Astrocyte of the hippocampus (primary cell): ENCODE measurements at regions not wholly inside any gene's neighbourhood (a gene's known extent, or its start where the extent isn't known, plus 50 kb on each side); places are given as distances from the start of the nearest gene placed in this dataset.

ENCODE experiments used
- DNase-seq: peaks from one replicate; pipeline ENCODE4 v3.0.0; 2011; ENCODE audit warnings: low read depth, low spot score

DNA sequence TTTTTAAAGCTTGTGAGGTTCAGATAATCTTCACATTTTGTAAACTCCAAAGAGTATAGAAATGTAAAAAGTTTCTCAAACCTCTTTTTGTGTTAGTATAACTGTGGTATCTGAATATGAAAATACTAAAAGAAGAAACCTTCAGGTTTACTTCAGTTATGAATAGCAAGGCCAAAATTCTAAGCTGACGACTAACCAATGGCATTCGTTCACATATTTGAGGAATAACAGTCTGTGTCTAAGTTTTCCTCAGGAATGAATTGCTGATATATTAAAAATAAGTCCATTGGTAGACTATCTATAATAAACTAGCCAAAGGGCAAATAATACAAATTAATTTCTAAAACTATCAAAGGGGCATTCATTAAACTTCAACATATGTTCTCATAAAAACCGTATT, 206.0 kb downstream of the CXCL12 start:
- DNase-seq: no peak

DNA sequence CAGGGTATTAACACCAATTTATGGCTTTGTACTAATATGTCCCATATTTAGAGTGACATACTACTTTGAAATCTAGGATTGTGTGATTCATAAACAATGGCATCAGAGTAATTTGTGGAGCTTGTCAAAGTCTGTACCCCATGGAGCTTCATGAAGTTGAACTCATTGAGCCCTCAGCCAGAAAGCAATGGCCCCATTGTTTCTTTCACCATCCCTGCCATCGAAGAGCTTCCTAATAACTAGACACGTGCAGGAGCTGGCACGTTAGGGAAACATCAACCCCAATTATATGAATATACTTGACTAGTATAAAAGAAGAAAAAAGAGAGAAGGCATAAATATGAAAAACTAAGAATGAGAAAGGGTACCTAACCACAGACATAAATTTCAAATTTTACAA, 206.6 kb downstream of the CXCL12 start:
- no peak for DNase-seq

DNA sequence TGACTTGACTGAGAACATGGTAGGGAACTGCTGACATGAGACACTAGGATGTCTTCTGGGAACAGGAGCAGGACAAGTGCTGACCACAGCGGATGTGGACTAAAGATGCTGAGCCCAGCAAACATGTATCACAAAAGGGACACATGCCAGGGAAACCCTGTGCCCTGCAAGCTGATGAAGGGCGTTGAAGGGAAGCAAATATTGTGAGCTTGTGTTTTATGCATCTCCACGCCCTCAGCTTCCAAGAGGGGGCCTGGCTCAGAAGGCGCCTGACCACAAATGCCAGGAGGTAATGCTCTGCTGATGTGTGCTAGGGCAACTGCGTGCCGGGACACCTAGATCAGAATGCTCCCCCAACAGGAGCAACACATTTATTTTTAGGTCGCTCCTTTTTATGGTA, 207.3 kb downstream of the CXCL12 start:
- no peak for DNase-seq

DNA sequence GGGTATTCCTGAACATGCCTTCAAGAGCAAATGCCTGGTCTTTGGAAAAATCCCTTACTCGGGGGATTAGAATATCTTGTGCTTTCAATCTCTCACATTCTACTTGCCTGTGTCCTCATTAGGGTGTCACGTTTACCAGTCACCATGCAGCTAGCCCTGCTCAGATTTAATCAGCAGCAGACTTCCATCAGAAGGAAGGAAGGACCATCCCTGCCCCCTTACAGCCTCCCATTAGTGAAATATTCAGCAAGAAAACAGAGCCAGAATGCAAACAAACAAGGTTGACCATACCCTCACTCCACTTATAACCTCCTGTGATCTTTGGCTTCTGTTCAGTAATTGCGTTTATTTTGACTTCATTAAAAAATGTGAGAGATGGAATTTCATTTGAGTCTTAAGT, 208.6 kb downstream of the CXCL12 start:
- DNase-seq: no peak

DNA sequence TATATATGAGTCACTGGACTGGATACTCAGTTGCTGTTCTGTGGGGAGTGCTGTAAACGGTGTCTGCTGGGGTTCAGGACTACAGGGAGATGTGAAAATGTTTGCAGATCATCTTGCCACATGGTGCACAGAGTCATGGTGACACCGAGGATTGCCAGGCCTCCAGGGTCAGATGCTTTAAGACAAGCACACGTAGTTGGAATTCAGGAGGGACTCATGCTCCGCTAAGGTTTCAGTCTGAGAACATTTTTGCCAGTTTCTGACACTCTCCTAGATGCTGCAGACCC, 211.3 kb downstream of the CXCL12 start:
- DNase-seq: no peak

DNA sequence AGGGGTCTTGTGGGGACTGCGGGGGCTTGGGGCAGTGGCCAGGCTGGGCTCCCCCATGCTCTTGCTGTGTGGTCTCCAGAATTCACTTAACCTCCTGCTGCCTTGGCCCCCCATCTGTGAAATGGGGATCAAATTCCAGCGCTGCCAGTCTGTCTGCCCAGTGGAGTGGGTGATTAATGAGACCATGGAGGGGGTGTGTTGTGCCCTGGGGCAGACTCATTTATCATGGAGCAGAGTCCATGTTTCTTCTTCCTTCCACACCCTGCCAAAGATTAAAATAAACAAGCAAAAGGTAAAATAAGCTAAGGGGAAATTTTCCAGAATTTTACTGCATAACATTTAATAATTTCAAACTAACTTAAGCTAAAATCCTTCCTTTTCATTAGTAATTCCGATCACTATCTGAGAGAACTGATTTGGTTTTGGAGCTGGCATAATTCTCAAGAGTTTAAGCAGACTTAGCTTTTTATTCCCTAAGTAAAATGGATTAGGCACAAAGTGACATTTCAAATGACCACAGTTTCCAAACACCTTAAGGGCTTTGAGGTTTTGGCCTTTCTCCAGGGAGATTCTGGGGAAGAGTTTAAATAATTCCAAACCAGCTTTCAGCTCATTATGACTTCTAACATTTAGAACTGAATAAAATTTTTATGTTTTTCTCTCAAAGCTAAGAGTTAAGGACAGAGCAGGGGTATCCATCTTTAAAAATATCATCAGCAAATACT, 211.9 kb downstream of the CXCL12 start:
- DNase-seq: peak; percentile 52

DNA sequence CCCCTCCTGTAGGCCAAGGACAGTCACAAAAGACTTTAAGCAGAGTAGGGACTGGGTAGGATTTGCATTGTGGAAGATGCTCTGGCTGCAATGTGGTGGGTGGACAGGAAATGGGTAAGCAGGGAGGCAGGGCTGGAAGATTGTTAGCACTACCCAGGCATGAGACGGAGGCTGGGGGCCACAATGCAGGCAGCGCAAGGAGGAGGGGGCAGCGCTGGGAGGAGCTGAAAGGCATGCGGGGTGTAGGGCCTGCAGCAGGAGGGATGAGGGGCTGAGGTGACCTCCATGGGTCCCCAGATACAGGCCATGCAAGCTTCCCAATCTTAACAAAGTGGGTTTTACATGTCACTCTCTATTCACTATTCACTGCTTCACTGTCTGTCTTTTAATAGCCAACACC, 213.1 kb downstream of the CXCL12 start:
- DNase-seq: no peak

DNA sequence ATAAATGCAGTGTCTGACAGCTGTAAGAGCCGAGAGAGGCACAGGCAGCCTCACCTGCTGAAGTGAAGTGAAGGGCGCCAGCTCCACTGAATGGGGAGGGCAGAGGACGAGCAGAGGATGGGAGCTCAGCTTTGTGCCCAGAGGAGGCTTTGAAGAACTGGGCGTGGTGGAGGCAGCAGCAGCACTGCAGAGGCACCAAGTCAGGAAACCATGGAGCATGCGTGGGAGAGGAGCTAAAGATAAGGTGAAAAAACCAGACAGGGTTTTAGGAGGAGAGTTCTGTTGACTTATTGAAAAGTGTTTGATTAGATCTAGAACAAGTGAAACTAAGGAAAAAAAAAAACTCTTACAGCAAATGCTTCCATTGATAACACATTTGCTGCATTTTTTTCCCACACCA, 216.4 kb downstream of the CXCL12 start:
- DNase-seq: no peak

DNA sequence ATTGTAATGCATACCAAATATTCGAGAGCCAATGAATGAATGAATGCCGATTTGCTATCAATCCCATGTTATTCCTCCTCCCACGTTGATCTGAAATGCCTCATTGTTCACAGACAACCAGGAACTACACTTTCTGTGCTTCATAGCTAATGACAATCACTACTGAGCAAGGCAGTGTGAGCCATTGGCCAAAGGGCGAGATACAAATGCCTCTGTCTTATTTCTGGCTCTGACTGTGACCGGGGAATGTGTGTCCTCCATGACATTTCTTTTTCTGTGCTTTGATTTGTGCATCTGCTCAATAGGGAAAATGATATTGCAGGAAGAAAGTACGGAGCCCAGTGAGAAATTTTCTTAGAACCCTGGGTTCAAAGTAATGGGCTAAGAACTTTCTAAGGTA, 217.1 kb downstream of the CXCL12 start:
- DNase-seq: no peak

DNA sequence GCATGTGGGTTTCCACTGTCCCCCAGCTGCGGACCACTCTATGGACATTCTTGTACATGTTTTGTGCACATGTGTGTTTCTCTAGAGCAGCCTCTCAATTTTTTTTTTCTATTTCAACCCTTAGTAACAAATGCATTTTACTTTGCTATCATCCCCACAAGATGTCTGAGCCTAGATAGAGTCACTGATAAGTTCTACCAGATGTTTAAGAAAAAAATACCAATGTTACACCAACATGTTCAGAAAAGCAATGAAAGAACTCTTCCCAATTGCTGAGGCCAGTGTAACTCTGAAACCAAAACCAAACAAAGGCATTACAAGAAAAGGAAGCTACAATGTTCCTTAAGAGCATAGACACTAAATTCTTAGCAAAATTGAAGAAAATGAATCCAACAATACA, 218.5 kb downstream of the CXCL12 start:
- no peak for DNase-seq

DNA sequence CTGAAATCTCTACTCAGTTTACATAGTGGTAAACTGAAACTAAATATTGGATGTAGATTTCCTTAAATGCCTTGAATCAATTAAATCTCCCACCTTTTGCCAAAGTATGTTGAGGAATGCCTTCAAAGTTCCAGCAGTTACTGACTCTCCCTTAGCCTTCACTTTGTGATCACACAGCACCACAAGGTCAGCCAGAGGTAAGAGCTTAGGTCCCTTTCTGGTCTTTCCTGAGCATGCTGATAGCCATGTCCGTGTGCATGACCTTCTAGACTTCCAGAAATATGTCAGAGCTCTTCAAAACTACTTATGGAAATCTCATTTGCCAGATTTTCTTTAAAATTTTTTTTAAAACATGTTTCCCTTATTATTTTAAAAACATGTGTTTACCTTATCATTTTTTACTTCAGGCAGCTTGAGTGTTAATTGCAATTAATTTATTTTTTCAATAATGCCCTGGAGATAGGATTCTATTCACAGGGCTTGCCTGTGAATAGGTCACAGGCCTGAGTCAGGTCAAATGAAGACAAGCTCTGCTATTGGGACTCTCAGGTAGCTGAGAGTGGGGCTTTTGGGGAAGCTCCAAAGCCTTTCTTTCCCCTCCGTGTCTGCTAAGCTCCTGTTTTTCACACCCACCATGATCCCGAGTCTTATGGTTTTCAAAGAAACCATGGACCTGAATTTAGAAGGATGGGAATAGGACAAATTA, 220.5 kb downstream of the CXCL12 start:
- no peak for DNase-seq

DNA sequence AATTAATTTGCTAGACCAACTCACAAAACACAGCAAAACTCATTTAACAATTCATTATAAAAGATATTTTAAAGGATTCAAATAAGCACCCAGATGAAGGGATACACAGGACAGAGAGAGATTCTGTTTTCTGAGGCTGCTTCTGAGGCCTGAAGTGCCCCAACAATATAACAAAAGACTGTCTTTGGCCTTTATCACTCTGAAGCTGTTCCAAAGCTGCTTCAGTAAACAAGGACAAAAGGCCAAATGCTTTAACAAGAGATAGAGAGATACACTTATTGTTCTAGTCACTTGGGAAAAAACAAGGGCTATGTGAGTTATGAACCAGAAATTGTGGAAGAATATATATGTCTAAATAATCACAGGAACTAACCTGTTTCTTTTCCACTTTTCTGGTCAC, 223.7 kb downstream of the CXCL12 start:
- DNase-seq: no peak

DNA sequence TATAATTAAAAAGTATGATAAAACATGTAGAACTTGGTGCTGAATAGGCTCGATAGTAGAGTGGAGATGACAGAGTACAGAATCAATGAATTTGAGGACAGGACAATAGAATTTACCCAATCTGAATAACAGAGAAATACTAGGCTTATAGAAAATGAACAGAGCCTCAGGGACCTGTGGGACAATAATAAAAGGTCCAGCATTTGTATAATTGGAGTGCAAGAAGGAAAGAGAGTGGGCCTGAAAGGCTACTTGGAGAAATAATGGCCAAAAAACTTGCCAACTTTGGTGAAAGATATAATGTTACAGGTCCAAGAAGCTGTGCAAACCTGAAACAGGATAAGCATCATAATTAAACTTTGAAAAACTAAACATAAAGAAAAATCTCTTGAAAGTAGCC, 227.3 kb downstream of the CXCL12 start:
- no peak for DNase-seq

DNA sequence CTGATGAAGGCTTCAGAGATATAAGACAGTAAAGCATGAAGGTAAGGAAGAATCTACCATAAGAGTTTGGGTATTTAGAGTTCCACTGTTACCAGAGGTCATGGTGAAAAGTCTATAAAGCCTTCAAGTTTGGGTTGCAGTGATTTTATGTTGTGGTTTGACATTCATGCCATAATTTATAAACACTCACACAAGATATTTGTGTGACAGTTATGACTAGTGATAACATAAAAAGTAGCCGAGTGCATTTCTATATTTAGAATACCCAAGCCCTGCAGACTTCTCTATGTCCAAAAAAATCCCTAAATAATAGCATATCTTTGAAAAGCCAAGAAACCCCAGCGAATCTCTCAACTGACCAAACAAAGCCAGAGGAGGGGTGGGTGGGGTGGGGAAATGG, 229.9 kb downstream of the CXCL12 start:
- no peak for DNase-seq

DNA sequence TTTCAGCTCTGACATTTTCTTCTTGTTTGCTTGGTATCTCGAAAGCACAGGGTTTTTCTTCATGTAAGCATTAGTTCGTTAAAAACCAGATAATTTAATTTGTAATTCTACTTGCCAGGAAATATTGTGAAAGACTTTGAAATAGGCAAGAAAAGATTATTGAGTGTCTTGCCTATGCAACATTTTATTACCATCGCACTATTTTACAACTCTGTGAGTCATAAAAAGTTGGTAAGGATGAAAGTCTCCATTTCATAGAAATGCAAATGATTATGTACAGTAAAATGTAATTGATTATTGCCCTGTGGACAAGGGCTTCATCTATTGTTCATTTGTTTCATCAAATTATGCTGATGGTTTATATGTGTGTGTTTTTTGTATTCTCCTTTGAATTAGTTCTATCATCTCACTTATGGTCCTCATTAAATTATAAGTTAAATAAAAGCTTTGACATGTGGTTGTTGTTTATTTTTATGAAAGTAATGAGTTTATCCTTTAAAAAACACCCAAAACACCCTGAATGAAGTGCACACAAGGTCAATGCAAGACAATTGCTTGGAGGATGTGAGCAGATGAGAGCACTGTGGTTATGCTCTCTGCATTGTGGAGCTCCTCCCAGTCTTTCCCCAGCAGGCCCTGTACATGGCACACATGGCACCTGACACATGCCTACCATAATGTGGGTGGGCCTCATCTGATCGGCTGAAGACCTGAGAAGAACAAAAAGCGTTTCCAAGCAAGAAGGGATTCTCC, 230.8 kb downstream of the CXCL12 start:
- no peak for DNase-seq

DNA sequence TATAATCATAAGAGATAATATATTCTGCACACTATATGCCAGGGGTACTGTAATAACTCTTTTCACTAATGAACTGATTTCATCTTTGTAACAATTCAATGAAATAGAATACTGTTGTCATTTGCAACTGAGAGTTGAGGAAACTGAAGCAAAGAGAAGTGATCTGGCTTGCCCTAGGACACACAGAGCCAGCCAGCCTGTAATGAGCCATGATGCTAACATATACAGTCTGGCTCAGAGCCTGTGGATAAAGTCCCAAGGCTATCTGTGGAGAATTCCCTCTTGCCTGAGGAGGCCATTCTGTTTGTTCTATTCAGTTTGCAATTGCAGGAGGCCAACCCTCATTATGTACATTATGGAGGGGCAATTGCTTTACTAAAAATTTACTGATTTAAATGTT, 241.3 kb downstream of the CXCL12 start:
- peak; percentile 25 for DNase-seq

DNA sequence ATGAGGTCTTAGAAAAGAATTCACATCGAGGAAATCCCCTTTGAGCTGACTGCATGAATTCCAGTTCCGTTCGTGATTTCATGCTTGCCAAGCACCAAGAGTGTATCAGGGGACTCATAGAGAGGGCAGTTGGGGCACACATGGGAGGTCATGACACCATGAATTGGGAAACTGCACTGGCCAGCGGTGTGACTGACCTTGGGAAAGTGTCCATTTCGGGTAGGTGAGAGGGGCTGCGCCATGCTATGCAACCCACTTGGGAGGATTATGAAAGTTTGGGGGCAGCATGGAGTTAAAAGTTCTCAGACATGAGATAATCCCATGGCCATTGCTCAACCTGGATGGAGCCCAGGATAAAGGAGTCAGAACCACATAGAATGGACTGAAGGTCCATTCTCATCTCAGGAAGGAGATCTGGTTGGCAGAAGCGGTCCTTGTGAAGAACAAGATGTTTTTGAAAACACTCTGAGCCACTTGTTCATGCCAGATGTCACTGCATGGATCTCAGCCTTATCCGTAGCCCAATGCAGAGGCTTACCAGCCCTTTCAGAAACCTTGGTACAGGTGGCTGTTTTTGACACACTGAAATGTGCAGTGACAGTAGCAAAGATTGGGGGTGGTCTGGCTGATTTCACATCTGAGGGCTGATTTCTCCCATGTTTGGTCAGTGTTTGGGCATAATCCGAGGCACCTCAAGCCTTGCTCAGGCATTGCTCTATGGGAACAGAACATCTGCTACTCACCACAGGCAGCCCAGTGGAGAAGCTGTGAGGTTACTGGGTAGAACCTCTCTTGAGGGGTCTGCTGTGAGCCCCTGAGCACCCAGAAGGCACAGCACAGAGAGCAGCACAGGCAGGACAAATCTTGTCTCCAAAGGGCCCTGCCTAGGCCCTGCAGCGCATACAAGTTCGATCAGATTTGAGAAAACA, 252.3 kb downstream of the CXCL12 start:
- DNase-seq: no peak

DNA sequence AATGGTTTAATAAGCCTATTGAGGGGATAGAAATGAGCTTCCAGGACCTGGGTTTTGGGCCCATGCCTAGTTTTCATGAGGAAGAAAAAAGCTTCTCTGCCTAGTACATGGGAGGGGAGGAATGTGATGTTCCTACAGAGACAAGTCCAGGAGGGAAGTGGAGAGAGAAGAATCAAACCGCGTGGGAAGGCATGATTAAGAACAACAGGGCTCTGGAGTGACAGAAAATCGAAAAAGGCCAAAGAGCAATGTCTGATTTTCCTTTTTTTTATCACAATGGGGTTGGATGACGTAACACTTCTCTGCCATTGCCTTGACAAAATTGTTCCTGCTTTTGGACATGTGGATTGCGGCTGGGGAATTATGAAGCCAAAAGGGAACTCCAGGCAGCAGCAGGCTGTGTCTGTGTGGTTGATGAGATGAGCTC, 258.6 kb downstream of the CXCL12 start:
- DNase-seq: no peak

DNA sequence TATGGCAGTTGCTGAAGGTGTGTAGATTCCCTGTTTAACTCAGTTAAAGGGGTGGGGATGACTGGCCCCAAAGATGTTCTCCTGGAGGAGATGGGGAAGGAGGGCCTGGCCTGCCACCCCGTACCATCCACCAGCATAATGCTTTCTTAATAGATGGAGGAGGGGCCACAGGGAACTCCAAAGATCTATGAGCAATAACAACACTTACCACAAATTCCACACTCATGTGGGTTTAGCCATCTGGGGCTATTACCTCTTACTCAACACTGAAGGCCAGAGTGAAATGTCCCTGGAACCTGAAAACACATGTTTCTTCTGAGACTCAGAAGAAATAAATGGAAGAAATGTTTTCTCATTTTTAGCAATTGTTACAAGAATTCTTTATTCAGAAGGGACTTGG, 259.0 kb downstream of the CXCL12 start:
- DNase-seq: peak; percentile 29

DNA sequence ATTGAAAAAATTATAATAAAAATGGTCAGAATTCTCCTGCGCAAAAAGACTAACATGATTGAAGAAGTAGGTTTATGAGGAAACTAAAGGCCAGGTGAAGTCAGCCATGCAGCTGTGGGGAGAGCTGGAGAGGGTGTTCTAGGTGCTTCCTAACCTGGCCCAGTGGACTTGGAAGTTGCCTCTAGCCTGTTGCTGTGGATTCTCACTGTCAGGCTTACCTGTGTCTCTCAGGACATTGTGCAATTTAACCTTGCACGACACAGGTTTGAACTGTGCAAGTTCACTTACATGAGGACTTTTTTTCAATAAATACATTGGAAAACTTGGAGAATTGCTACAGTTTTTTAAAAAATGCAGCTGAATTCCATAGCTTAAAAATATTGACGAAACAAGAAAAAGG, 266.4 kb downstream of the CXCL12 start:
- DNase-seq: no peak

DNA sequence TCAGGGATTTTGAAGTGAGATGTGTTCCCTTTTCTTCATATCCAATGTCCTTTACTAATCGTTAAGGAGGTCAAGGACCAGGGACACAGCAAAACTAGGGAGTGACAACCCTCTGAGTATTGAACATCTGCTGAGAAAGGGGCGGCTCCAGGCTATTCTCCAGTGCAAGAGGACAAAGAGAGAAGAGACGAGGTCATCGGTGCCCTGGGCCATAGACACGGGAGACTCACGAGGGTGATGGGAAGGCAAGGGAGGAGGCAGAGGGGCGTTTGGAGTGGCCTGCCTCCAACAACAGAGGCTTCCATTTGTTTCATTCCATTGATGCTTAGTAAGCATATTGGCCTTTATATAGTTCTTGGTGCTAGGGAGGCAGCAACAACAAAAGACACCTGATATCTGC, 268.4 kb downstream of the CXCL12 start:
- DNase-seq: no peak

DNA sequence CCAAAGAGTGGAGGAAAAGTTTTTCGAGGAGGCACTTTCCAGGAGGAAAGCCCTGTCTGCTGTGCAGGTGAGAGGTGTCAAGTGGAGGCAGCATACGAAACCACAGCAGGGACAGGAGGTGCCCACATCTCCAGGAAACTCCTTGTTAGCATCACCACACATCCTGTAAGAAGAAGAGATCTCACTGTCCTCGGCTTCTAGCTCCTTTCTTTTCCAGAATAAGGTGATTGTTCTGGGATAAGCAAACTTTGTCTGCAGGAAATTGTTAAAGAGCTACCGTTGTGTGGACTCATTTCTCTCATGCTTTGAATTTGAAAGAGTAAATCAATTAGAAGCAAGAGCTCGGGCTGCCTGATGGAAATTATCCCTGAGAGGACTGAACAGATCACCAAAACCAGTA, 269.4 kb downstream of the CXCL12 start:
- no peak for DNase-seq
